IMR-90 (cell line): ENCODE measurements at regions not wholly inside any gene's neighbourhood (a gene's known extent, or its start where the extent isn't known, plus 50 kb on each side); places are given as distances from the start of the nearest gene placed in this dataset.

Experiments used
- ATAC-seq: fragments of 200-7000 bp; cut with Tn5 transposase; 2 replicates; pipeline ENCODE4 v1.9.1; 2020; ENCODE audit warnings: low read depth, mild to moderate bottlenecking, moderate library complexity
- BruUV-seq: library from RNA; stranded (reverse); fragments of 400-500 nt; replicated peaks from 2 replicates; lab custom pipeline; 2021; lab: Mats Ljungman, UMichigan
- CTCF ChIA-PET: fragments of 300-600 bp; formaldehyde crosslinking; extraction: SDS; loops from one replicate; lab custom pipeline; 2021; ENCODE audit warnings: antibody characterized with exemption; lab: Yijun Ruan, JAX
- POLR2A ChIA-PET: fragments of 300-600 bp; sonication (Branson Sonifier 250); formaldehyde crosslinking; loops from one replicate; lab custom pipeline; 2022; ENCODE audit warnings: antibody characterized with exemption; ENCODE audit not compliant: unreplicated experiment; lab: Charles Lee
- DNase-seq: peaks from one replicate; pipeline ENCODE4 v3.0.0; 2013
- H2AFZ ChIP-seq: replicated peaks from 2 replicates; pipeline ENCODE3; 2013; ENCODE audit warnings: low read length, mild to moderate bottlenecking; ENCODE audit not compliant: poor library complexity
- H2AK5ac ChIP-seq: 2 replicates; pipeline ENCODE4 v1.6.1; 2013; ENCODE audit warnings: low read depth, low read length, inconsistent platforms
- H2AK9ac ChIP-seq: replicated peaks from 2 replicates; pipeline ENCODE3; 2013; ENCODE audit warnings: mild to moderate bottlenecking, low read depth, low read length, moderate library complexity; ENCODE audit not compliant: poor library complexity
- H2BK120ac ChIP-seq: 2 replicates; pipeline ENCODE4 v1.6.1; 2013; ENCODE audit warnings: low read depth, low read length, inconsistent platforms
- H2BK15ac ChIP-seq: 3 replicates; pipeline ENCODE4 v1.6.1; 2013; ENCODE audit warnings: low read depth, low read length, inconsistent platforms
- H2BK20ac ChIP-seq: 2 replicates; pipeline ENCODE4 v1.6.1; 2013; ENCODE audit warnings: low read depth, mild to moderate bottlenecking, inconsistent platforms, low read length, moderate library complexity
- H2BK5ac ChIP-seq: 2 replicates; pipeline ENCODE4 v1.6.1; 2013; ENCODE audit warnings: mild to moderate bottlenecking, low read depth, low read length, inconsistent platforms; ENCODE audit not compliant: poor library complexity, severe bottlenecking
- H3K14ac ChIP-seq: replicated peaks from 2 replicates; pipeline ENCODE4 v1.6.1; 2013; ENCODE audit warnings: low read depth, low read length, inconsistent platforms
- H3K18ac ChIP-seq: 2 replicates; pipeline ENCODE4 v1.6.1; 2013; ENCODE audit warnings: low read depth, low read length, control low read depth
- H3K23ac ChIP-seq: 2 replicates; pipeline ENCODE4 v1.6.1; 2013; ENCODE audit warnings: low read depth, low read length, inconsistent platforms
- H3K27ac ChIP-seq: 2 replicates; pipeline ENCODE4 v1.5.1; 2013; ENCODE audit warnings: mild to moderate bottlenecking, control low read depth, low read length; ENCODE audit not compliant: insufficient read depth
- H3K27me3 ChIP-seq: 2 replicates; pipeline ENCODE4 v1.6.1; 2013; ENCODE audit warnings: low read length; ENCODE audit not compliant: control insufficient read depth, insufficient read depth
- H3K36me3 ChIP-seq: 2 replicates; pipeline ENCODE4 v1.6.1; 2013; ENCODE audit warnings: low read length, mixed read lengths; ENCODE audit not compliant: control insufficient read depth, insufficient read depth
- H3K4ac ChIP-seq: 2 replicates; pipeline ENCODE4 v1.6.1; 2013; ENCODE audit warnings: low read depth, low read length, inconsistent platforms
- H3K4me1 ChIP-seq: 2 replicates; pipeline ENCODE4 v1.6.1; 2013; ENCODE audit warnings: low read length, mixed read lengths; ENCODE audit not compliant: control insufficient read depth, insufficient read depth
- H3K4me2 ChIP-seq: 2 replicates; pipeline ENCODE4 v1.6.1; 2013; ENCODE audit warnings: low read depth, mild to moderate bottlenecking, control low read depth, low read length, moderate library complexity
- H3K4me3 ChIP-seq: 2 replicates; pipeline ENCODE4 v1.5.1; 2013; ENCODE audit warnings: low read depth, mild to moderate bottlenecking, control low read depth, low read length, moderate library complexity; ENCODE audit not compliant: insufficient read depth
- H3K56ac ChIP-seq: 2 replicates; pipeline ENCODE4 v1.6.1; 2013; ENCODE audit warnings: low read length, inconsistent platforms; ENCODE audit not compliant: insufficient read depth; ENCODE audit errors: extremely low read depth
- H3K79me1 ChIP-seq, 2 experiments: 2 replicates each; pipeline ENCODE4 v1.6.1; 2013; ENCODE audit warnings: low read length in 2 of 2, inconsistent platforms in 1 of 2, low read depth in 1 of 2
- H3K9ac ChIP-seq: 2 replicates; pipeline ENCODE4 v1.6.1; 2013; ENCODE audit warnings: low read depth, low read length, control low read depth
- H3K9me1 ChIP-seq: 2 replicates; pipeline ENCODE4 v1.6.1; 2013; ENCODE audit warnings: low read length, inconsistent platforms; ENCODE audit not compliant: insufficient read depth
- H3K9me3 ChIP-seq: 2 replicates; pipeline ENCODE4 v1.6.1; 2013; ENCODE audit warnings: low read length; ENCODE audit not compliant: control insufficient read depth, insufficient read depth
- H4K20me1 ChIP-seq: 2 replicates; pipeline ENCODE4 v1.6.1; 2013; ENCODE audit warnings: low read length, inconsistent platforms; ENCODE audit not compliant: insufficient read depth
- H4K5ac ChIP-seq: 2 replicates; pipeline ENCODE4 v1.6.1; 2013; ENCODE audit warnings: mild to moderate bottlenecking, low read depth, low read length, control low read depth
- H4K8ac ChIP-seq, 2 experiments: 2 replicates each; pipeline ENCODE4 v1.6.1; 2013; ENCODE audit warnings: low read depth in 2 of 2, low read length in 2 of 2, control low read depth in 1 of 2, inconsistent platforms in 1 of 2
- H4K91ac ChIP-seq: 2 replicates; pipeline ENCODE4 v1.6.1; 2013; ENCODE audit warnings: low read depth, low read length, inconsistent platforms; ENCODE audit not compliant: insufficient read depth
- BHLHE40 ChIP-seq: fragments of 150-350 bp; IDR thresholded peaks from 2 replicates; pipeline ENCODE4 v1.6.1; 2016; ENCODE audit warnings: mild to moderate bottlenecking, low read depth, low read length
- CEBPB ChIP-seq: IDR thresholded peaks from 2 replicates; pipeline ENCODE4 v1.6.1; 2012; ENCODE audit warnings: low read depth, low read length, improper control_type of control experiment
- CHD1 ChIP-seq: IDR thresholded peaks from 2 replicates; pipeline ENCODE4 v1.6.1; 2012; ENCODE audit warnings: low read depth, low read length, improper control_type of control experiment
- ELK1 ChIP-seq: fragments of 150-350 bp; IDR thresholded peaks from 2 replicates; pipeline ENCODE4 v1.6.1; 2016; ENCODE audit warnings: low read depth, mild to moderate bottlenecking, low read length, moderate library complexity, borderline replicate concordance
- FOS ChIP-seq: fragments of 150-350 bp; IDR thresholded peaks from 2 replicates; pipeline ENCODE4 v1.6.1; 2016; ENCODE audit warnings: low read depth, low read length
- MAFK ChIP-seq: IDR thresholded peaks from 2 replicates; pipeline ENCODE4 v1.6.1; 2012; ENCODE audit warnings: low read depth, low read length, improper control_type of control experiment
- MAZ ChIP-seq: IDR thresholded peaks from 2 replicates; pipeline ENCODE4 v1.6.1; 2012; ENCODE audit warnings: low read depth, mild to moderate bottlenecking, low read length, improper control_type of control experiment, moderate library complexity, borderline replicate concordance
- MXI1 ChIP-seq: IDR thresholded peaks from 2 replicates; pipeline ENCODE4 v1.6.1; 2012; ENCODE audit warnings: low read depth, mild to moderate bottlenecking, low read length, moderate library complexity, borderline replicate concordance
- NFE2L2 ChIP-seq: fragments of 150-350 bp; IDR thresholded peaks from 2 replicates; pipeline ENCODE4 v1.6.1; 2016; ENCODE audit warnings: low read depth, mild to moderate bottlenecking, low read length
- POLR2A ChIP-seq: IDR thresholded peaks from 2 replicates; pipeline ENCODE4 v1.6.1; 2012; ENCODE audit warnings: mild to moderate bottlenecking, low read depth, low read length
- RAD21 ChIP-seq: IDR thresholded peaks from 2 replicates; pipeline ENCODE4 v1.6.1; 2012; ENCODE audit warnings: low read length, improper control_type of control experiment
- RFX5 ChIP-seq: IDR thresholded peaks from 2 replicates; pipeline ENCODE4 v1.8.0; 2012; ENCODE audit warnings: low read depth, mild to moderate bottlenecking, low read length, moderate library complexity
- SMC3 ChIP-seq: fragments of 150-350 bp; IDR thresholded peaks from 2 replicates; pipeline ENCODE4 v1.6.1; 2016; ENCODE audit warnings: low read depth, mild to moderate bottlenecking, antibody characterized with exemption, low read length, moderate library complexity
- USF2 ChIP-seq: fragments of 150-350 bp; IDR thresholded peaks from 2 replicates; pipeline ENCODE4 v1.6.1; 2017; ENCODE audit warnings: mild to moderate bottlenecking, antibody characterized with exemption, low read length, low read depth
- WGBS, 2 experiments: methylation state at CpG; one replicate each; pipeline versions ENCODE4 v1.1.5 to v1.1.7; 2013; ENCODE audit warnings: missing lambda C conversion rate in 2 of 2; ENCODE audit not compliant: insufficient read length in 1 of 2; ENCODE audit errors: extremely low coverage in 2 of 2; 5-methylcytosine and 5-hydroxymethylcytosine counted together
- dilution Hi-C: fragments of 300-500 bp; cut with HindIII; formaldehyde crosslinking; loops from one replicate; pipeline ENCODE4 v1.14.3; 2018; ENCODE audit warnings: low sequenced_read_pairs; ENCODE audit not compliant: unreplicated experiment
- in situ Hi-C: fragments of 300-500 bp; cut with MboI; formaldehyde crosslinking; loops from 3 replicates; pipeline ENCODE4 v1.14.3; 2019; ENCODE audit warnings: low sequenced_read_pairs, inconsistent platforms, mixed read lengths
- intact Hi-C: fragments of 100-400 bp; cut with micrococcal nuclease; formaldehyde crosslinking; loops from 2 replicates; pipeline ENCODE4 v1.10.0; 2022
- TF ChIP-seq, protein P1 (sequence below): conservative IDR thresholded peaks from 2 replicates; pipeline ENCODE4 v1.5.1; 2012; ENCODE audit warnings: mild to moderate bottlenecking, low read depth, low read length, improper control_type of control experiment

- no CpG with 5 or more reads among the region's 6 CpGs for WGBS, 2 experiments
- no peaks in the 10 kb centered on the region for H4K20me1 ChIP-seq
- H4K8ac ChIP-seq = no peak overlapping the region
- no peaks in the 10 kb centered on the region for H3K36me3 ChIP-seq
- no peak overlapping the region for H3K56ac ChIP-seq
- H3K79me1 ChIP-seq = no peaks in the 10 kb centered on the region
- in situ Hi-C loops (no loop called here), intact Hi-C loops (no loop called here), dilution Hi-C loops (no loop called here)
- H3K9ac ChIP-seq = no peak overlapping the region
- no peaks in the 10 kb centered on the region for H3K4me1 ChIP-seq
- POLR2A ChIA-PET = no interaction called here
- H2AK9ac ChIP-seq = no peak overlapping the region
- no peak for ATAC-seq
- H4K5ac ChIP-seq = no peak overlapping the region
- BruUV-seq = no TSS peak
- H2BK5ac ChIP-seq = no peak overlapping the region
- DNase-seq = no peak
- no peak overlapping the region for H3K4me2 ChIP-seq
- TF ChIP-seq MXI1 (no peak), RFX5 (no peak), MAZ (no peak), CEBPB (no peak), RAD21 (no peak), NFE2L2 (no peak), MAFK (no peak), BHLHE40 (no peak), SMC3 (no peak), CHD1 (no peak), FOS (no peak), USF2 (no peak), ELK1 (no peak), POLR2A (no peak)
- TF ChIP-seq, protein P1, sequence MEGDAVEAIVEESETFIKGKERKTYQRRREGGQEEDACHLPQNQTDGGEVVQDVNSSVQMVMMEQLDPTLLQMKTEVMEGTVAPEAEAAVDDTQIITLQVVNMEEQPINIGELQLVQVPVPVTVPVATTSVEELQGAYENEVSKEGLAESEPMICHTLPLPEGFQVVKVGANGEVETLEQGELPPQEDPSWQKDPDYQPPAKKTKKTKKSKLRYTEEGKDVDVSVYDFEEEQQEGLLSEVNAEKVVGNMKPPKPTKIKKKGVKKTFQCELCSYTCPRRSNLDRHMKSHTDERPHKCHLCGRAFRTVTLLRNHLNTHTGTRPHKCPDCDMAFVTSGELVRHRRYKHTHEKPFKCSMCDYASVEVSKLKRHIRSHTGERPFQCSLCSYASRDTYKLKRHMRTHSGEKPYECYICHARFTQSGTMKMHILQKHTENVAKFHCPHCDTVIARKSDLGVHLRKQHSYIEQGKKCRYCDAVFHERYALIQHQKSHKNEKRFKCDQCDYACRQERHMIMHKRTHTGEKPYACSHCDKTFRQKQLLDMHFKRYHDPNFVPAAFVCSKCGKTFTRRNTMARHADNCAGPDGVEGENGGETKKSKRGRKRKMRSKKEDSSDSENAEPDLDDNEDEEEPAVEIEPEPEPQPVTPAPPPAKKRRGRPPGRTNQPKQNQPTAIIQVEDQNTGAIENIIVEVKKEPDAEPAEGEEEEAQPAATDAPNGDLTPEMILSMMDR = no peak
- CTCF ChIA-PET = interaction anchor here (0.6 kb wide), 2 partner anchors 56 to 674 kb away, joined by 3 read pairs; no protein-coding TSS in a partner anchor
- no peaks in the 10 kb centered on the region for H3K9me1 ChIP-seq
- H3K23ac ChIP-seq = no peak overlapping the region
- H3K27me3 ChIP-seq = peaks cover 25% of the 10 kb centered on the region
- H3K9me3 ChIP-seq = no peaks in the 10 kb centered on the region
- H2BK20ac ChIP-seq = no peak overlapping the region
- no peak overlapping the region for H3K4me3 ChIP-seq
- no peak overlapping the region for H2BK120ac ChIP-seq
- H2BK15ac ChIP-seq = no peak overlapping the region
- no peak overlapping the region for H3K4ac ChIP-seq
- no peak overlapping the region for H4K91ac ChIP-seq
- no peak overlapping the region for H2AFZ ChIP-seq
- no peak overlapping the region for H3K27ac ChIP-seq
- no peak overlapping the region for H2AK5ac ChIP-seq
- H3K14ac ChIP-seq = no peak overlapping the region
- H3K18ac ChIP-seq = no peak overlapping the region
Observed at GRCh38 chr9:38249587-38250210, 142.8 kb upstream of the ALDH1B1 start.
